Caco-2 (cell line): ENCODE measurements at regions not wholly inside any gene's neighbourhood (a gene's known extent, or its start where the extent isn't known, plus 50 kb on each side); places are given as distances from the start of the nearest gene placed in this dataset.

Experiments used
- BruUV-seq: library from RNA; stranded (reverse); fragments of 400-500 nt; replicated peaks from 2 replicates; lab custom pipeline; 2021; lab: Mats Ljungman, UMichigan
- CTCF ChIA-PET: fragments of 300-600 bp; sonication (Branson Sonifier 250); formaldehyde crosslinking; loops from one replicate; lab custom pipeline; 2022; ENCODE audit warnings: antibody characterized with exemption; lab: Charles Lee
- POLR2A ChIA-PET: fragments of 300-600 bp; sonication (Branson Sonifier 250); formaldehyde crosslinking; loops from one replicate; lab custom pipeline; 2022; ENCODE audit warnings: antibody characterized with exemption; lab: Charles Lee
- DNase-seq, 2 experiments: peaks; one replicate each; pipeline versions ENCODE4 v3.0.0 to v3.0.0-alpha.2; 2020 to 2022
- H3K27me3 ChIP-seq: replicated peaks from 2 replicates; pipeline ENCODE4 v1.6.0; 2011; ENCODE audit warnings: low read length; ENCODE audit not compliant: control insufficient read depth, insufficient read depth
- H3K36me3 ChIP-seq: 2 replicates; pipeline ENCODE4 v1.5.1; 2011; ENCODE audit warnings: low read length; ENCODE audit not compliant: control insufficient read depth, insufficient read depth
- H3K4me1 ChIP-seq: fragments of 250-450 bp; sonication (Bioruptor Pico); 2 replicates; pipeline ENCODE4 v1.5.1; 2020; ENCODE audit warnings: mild to moderate bottlenecking
- H3K4me3 ChIP-seq: 2 replicates; pipeline ENCODE4 v1.5.1; 2011; ENCODE audit warnings: low read depth, mild to moderate bottlenecking, control low read depth, low read length
- H3K9me3 ChIP-seq: fragments of 250-450 bp; sonication (Bioruptor Pico); 2 replicates; pipeline ENCODE4 v1.5.1; 2020; ENCODE audit warnings: mild to moderate bottlenecking, moderate library complexity
- H3K27ac Mint-ChIP-seq: one replicate; pipeline ENCODE4 v1.8.0; 2022; ENCODE audit warnings: mixed read lengths; ENCODE audit not compliant: unreplicated experiment
- H3K27me3 Mint-ChIP-seq: one replicate; pipeline ENCODE4 v1.8.0; 2022; ENCODE audit warnings: mixed read lengths; ENCODE audit not compliant: insufficient read depth, unreplicated experiment
- H3K36me3 Mint-ChIP-seq: one replicate; pipeline ENCODE4 v1.8.0; 2022; ENCODE audit warnings: mild to moderate bottlenecking, mixed read lengths; ENCODE audit not compliant: insufficient read depth, unreplicated experiment
- H3K4me1 Mint-ChIP-seq: one replicate; pipeline ENCODE4 v1.8.0; 2022; ENCODE audit warnings: low read depth, mixed read lengths; ENCODE audit not compliant: unreplicated experiment
- H3K4me3 Mint-ChIP-seq: one replicate; pipeline ENCODE4 v1.8.0; 2022; ENCODE audit warnings: mild to moderate bottlenecking, moderate library complexity, mixed read lengths; ENCODE audit not compliant: unreplicated experiment
- H3K9me3 Mint-ChIP-seq: one replicate; pipeline ENCODE4 v1.8.0; 2022; ENCODE audit warnings: mixed read lengths; ENCODE audit not compliant: unreplicated experiment
- intact Hi-C: fragments of 100-400 bp; cut with micrococcal nuclease; formaldehyde crosslinking; loops from one replicate; pipeline ENCODE4 v1.10.0; 2022; ENCODE audit not compliant: unreplicated experiment
- TF ChIP-seq, protein P1 (sequence below), 2 experiments: fragments of 200-600 bp in 1 of 2; IDR thresholded peaks; 1 replicate in 1 of 2; 2 replicates in 1 of 2; pipeline versions ENCODE4 v1.5.1 to v1.8.0; 2011 to 2022; ENCODE audit warnings: antibody characterized with exemption in 1 of 2, control low read depth in 1 of 2, inconsistent platforms in 1 of 2, low read depth in 1 of 2, low read length in 1 of 2, mild to moderate bottlenecking in 1 of 2, moderate library complexity in 1 of 2; ENCODE audit not compliant: insufficient read depth in 1 of 2, severe bottlenecking in 1 of 2, unreplicated experiment in 1 of 2

GRCh38 chr14:76936483-76936882, 92.0 kb downstream of the IRF2BPL start:
- no peak overlapping the region for H3K4me3 Mint-ChIP-seq
- no peaks in the 10 kb centered on the region for H3K36me3 ChIP-seq
- H3K4me3 ChIP-seq = no peak overlapping the region
- ChIA-PET CTCF (no interaction called here), POLR2A (no interaction called here)
- TF ChIP-seq, protein P1, sequence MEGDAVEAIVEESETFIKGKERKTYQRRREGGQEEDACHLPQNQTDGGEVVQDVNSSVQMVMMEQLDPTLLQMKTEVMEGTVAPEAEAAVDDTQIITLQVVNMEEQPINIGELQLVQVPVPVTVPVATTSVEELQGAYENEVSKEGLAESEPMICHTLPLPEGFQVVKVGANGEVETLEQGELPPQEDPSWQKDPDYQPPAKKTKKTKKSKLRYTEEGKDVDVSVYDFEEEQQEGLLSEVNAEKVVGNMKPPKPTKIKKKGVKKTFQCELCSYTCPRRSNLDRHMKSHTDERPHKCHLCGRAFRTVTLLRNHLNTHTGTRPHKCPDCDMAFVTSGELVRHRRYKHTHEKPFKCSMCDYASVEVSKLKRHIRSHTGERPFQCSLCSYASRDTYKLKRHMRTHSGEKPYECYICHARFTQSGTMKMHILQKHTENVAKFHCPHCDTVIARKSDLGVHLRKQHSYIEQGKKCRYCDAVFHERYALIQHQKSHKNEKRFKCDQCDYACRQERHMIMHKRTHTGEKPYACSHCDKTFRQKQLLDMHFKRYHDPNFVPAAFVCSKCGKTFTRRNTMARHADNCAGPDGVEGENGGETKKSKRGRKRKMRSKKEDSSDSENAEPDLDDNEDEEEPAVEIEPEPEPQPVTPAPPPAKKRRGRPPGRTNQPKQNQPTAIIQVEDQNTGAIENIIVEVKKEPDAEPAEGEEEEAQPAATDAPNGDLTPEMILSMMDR (IDR thresholded peaks at IDR 0.05; ENCODE audit: insufficient read depth in 1 of 2, low read depth in 1 of 2, low read length in 1 of 2, severe bottlenecking in 1 of 2, unreplicated experiment in 1 of 2) = no peak
- H3K27me3 Mint-ChIP-seq = no peaks in the 10 kb centered on the region
- DNase-seq = no peak
- no peaks in the 10 kb centered on the region for H3K36me3 Mint-ChIP-seq
- H3K9me3 Mint-ChIP-seq = no peaks in the 10 kb centered on the region
- H3K4me1 ChIP-seq = no peaks in the 10 kb centered on the region
- H3K27me3 ChIP-seq = no peaks in the 10 kb centered on the region
- no peaks in the 10 kb centered on the region for H3K9me3 ChIP-seq
- no peak overlapping the region for H3K27ac Mint-ChIP-seq
- intact Hi-C loops = no loop called here
- no peaks in the 10 kb centered on the region for H3K4me1 Mint-ChIP-seq
- BruUV-seq = no TSS peak

GRCh38 chr14:76933515-76933914, 95.0 kb downstream of the IRF2BPL start:
- H3K4me3 ChIP-seq = no peak overlapping the region
- BruUV-seq = no TSS peak
- ChIA-PET POLR2A (no interaction called here), CTCF (no interaction called here)
- TF ChIP-seq, protein P1 (IDR thresholded peaks at IDR 0.05; ENCODE audit: insufficient read depth in 1 of 2, low read depth in 1 of 2, low read length in 1 of 2, severe bottlenecking in 1 of 2, unreplicated experiment in 1 of 2) = no peak
- no peaks in the 10 kb centered on the region for H3K9me3 ChIP-seq
- H3K27me3 Mint-ChIP-seq = no peaks in the 10 kb centered on the region
- no peaks in the 10 kb centered on the region for H3K36me3 Mint-ChIP-seq
- no peaks in the 10 kb centered on the region for H3K27me3 ChIP-seq
- H3K4me1 ChIP-seq = no peaks in the 10 kb centered on the region
- intact Hi-C loops = no loop called here
- H3K4me3 Mint-ChIP-seq = no peak overlapping the region
- DNase-seq = no peak
- H3K27ac Mint-ChIP-seq = no peak overlapping the region
- H3K4me1 Mint-ChIP-seq = no peaks in the 10 kb centered on the region
- no peaks in the 10 kb centered on the region for H3K36me3 ChIP-seq
- H3K9me3 Mint-ChIP-seq = no peaks in the 10 kb centered on the region

- no TSS peak for BruUV-seq
- no peaks in the 10 kb centered on the region for H3K4me1 ChIP-seq
- ChIA-PET POLR2A (no interaction called here), CTCF (no interaction called here)
- intact Hi-C loops = no loop called here
- H3K9me3 Mint-ChIP-seq = no peaks in the 10 kb centered on the region
- H3K36me3 ChIP-seq = no peaks in the 10 kb centered on the region
- DNase-seq = no peak
- no peak overlapping the region for H3K27ac Mint-ChIP-seq
- H3K36me3 Mint-ChIP-seq = no peaks in the 10 kb centered on the region
- H3K4me3 ChIP-seq = no peak overlapping the region
- TF ChIP-seq, protein P1 (IDR thresholded peaks at IDR 0.05; ENCODE audit: insufficient read depth in 1 of 2, low read depth in 1 of 2, low read length in 1 of 2, severe bottlenecking in 1 of 2, unreplicated experiment in 1 of 2) = no peak
- H3K4me3 Mint-ChIP-seq = no peak overlapping the region
- no peaks in the 10 kb centered on the region for H3K27me3 ChIP-seq
- no peaks in the 10 kb centered on the region for H3K9me3 ChIP-seq
- H3K4me1 Mint-ChIP-seq = no peaks in the 10 kb centered on the region
- no peaks in the 10 kb centered on the region for H3K27me3 Mint-ChIP-seq
These were observed 96.7 kb downstream of the IRF2BPL start for GRCh38 chr14:76931631-76932402.
